ENCODE measurements at regions not wholly inside any gene's neighbourhood (a gene's known extent, or its start where the extent isn't known, plus 50 kb on each side); places are given as distances from the start of the nearest gene placed in this dataset.
A peak's percentile ranks its signal among the peaks of the same experiment; 100 is the strongest.

- DNase-seq = no peak
Observed at GRCh38 chr1:217311269-217311668, 319.6 kb downstream of the GPATCH2 start.

GRCh38 chr1:217281332-217281731 is 349.6 kb downstream of the GPATCH2 start:
- DNase-seq = no peak

DNA sequence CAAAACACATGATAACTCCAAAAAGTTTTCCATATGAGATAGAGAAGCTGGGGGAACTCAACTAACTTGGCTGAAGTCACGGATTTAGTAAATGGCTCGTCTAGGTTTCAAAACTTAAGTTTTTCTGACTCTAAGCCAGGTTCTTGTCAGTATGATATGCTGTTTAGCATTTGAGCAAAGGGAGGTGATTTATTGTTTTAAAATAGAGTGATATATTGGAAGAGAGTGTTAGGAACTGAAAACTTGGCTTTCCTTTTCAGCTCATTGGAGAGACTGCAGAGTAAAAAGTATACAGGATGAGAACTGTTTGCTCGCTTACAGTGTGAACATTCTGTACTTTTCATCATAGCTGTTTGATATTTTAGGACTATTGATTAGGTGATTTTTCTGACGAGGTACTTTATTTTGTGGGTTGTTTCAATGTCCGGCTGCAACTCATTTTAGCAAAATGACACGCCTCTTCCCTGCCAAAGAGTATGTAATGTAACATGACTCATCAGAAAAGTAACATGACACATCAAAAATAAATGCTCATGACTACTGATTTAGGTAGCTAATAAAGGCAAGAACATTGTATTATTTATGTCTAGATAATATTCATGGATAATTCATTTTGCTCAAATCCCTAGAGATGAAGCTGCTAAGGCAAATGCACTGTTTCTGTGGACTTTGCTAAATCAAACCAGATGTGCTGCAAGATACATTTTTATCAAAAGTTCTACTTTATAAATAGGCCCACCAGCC is 355.1 kb downstream of the GPATCH2 start:
- DNase-seq = no peak

GRCh38 chr1:217274927-217275654 is 355.8 kb downstream of the GPATCH2 start:
- DNase-seq = no peak

GRCh38 chr1:217274416-217274815 is 356.5 kb downstream of the GPATCH2 start:
- DNase-seq = no peak

- no peak for DNase-seq
Observed at GRCh38 chr1:217273866-217274265, 357.0 kb downstream of the GPATCH2 start.

DNA sequence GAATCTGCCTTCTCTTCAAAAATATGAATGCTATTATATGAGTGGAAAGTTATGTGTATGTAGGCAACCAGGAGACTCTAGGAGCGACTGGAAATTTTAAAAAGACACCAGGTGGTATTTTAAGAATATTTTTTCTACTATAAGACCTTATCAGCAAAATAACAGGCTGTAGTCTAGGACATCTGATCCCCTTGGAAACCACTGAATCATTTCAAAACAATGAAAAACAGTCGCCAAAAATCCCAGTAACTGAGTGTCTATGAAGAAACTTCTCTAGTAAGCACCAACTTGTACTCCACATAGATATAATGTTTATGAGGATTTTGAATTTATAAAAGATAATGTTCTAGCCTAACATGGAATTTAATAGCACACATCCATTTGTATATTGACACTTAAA is 358.5 kb downstream of the GPATCH2 start:
- no peak for DNase-seq

GRCh38 chr1:217270101-217270500 is 360.8 kb downstream of the GPATCH2 start:
- DNase-seq = no peak

DNA sequence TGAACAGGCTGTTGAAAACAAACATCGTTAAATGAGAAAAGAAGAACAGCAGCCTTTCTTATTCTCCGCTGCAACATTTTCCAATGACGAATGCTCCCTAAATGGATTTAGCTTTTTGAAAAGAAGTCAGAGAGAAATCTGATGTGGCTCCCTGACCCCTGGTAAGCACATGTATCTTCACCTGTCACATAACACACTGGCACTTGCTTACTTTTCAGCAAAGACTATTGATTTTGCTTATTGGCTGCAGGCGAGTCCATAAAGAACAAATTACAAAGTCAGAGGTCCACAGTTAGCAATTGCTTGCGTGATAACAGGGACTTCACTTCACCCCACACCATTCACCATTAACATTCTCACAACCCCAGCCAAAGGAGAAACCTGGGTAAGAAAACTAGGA is 362.8 kb downstream of the GPATCH2 start:
- DNase-seq = no peak

DNA sequence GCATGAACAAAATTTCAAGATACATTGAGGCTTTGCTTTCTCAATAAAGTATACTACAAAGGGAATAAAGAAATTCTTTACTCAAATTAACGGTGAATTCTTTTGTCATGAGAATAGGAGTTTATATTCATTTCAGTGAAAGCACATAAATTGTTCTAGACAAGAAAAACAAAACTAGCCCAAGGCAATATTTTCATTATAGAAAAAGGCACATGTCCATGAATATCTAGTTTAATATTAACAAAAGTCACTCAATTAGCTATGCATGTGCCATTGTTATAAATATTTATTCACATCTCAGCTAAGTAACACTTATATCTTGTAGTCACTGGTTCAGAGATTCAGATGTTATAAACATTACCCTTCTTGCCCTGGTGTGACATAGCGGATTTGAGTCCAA is 369.3 kb downstream of the GPATCH2 start:
- no peak for DNase-seq

DNA sequence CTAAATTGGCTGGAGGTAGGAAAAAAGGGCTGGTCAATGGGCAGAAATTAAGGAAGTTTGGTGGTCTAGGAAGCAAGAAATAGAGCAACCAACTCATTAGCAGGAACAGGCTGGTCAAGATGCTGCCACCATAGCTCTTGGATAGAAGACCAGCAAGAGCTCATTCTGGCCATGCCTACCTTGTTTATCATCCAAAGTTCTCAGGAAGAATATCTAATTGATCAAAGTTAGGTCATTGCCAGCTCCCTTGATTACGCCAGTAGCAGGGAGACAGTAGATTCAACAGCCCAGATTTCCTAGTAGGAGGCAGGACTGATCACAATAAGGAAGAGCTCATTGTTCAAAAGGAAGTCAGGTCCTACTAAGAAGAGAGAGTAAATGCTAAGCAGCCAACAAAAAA is 370.2 kb downstream of the GPATCH2 start:
- DNase-seq = no peak

- no peak for DNase-seq
Observed at GRCh38 chr1:217253985-217254384, 376.9 kb downstream of the GPATCH2 start.

DNA sequence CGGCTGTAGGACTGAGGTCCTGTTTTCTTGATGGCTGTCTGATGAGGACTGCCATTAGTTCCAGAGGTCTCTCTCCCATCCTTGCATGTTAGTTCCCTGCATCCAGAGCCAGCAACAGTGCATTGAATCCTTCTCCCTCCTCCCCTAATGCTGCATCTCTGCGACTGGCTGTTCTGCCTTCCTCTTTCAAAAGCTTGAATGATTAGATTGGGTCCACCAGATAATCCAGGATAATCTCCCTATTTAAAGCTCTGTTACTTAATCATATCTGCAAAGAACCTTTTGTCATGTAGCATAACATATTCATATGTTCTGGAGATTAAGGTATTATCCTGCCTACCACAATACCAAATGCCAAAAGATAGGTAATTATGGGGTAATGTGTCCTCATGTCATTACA is 377.5 kb downstream of the GPATCH2 start:
- DNase-seq = no peak

- no peak for DNase-seq
Observed at GRCh38 chr1:217251121-217251520, 379.8 kb downstream of the GPATCH2 start.

- DNase-seq = no peak
Observed at GRCh38 chr1:217249857-217250256, 381.0 kb downstream of the GPATCH2 start.

DNA sequence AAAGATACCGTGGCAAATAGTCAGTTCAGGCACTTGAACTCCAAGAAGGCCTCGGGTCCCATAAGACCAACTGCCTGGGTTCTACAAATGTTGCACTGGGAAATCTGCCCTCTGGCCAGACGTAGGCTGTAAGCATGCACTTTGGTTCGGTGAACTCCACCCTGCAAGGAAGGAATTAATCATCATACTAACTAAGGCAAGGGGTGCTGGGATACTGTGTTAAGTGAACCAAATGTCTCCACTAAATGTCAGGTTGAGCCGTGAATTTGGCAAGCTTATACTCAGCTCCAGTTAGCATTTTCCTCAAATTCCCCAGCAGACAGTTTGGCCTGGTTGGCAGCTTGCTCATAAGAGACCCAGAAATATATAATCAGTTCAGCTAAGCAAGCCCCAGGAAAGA is 385.9 kb downstream of the GPATCH2 start:
- DNase-seq = peak in 1 of 2 experiments; percentile 43

DNA sequence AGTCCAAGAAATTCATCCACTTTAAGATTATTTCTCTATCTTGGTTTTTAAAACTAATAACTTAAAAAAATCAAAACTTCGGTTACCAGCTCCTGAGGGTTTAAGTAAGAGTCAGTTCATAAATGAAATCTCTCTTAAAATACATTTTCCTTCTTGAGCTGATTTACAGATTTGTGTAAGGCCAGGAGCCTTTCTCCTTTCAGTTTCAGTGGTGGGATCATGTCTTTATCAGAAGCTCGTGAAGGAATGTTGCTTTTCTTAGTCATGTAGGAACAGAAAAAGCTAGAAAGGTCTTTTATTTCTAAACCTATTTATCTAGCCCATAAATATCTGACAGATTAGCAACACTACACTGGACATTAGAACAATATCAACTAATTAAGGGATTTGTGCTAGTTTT is 390.2 kb downstream of the GPATCH2 start:
- no peak for DNase-seq

GRCh38 chr1:217238945-217239344 is 391.9 kb downstream of the GPATCH2 start:
- DNase-seq = no peak

DNA sequence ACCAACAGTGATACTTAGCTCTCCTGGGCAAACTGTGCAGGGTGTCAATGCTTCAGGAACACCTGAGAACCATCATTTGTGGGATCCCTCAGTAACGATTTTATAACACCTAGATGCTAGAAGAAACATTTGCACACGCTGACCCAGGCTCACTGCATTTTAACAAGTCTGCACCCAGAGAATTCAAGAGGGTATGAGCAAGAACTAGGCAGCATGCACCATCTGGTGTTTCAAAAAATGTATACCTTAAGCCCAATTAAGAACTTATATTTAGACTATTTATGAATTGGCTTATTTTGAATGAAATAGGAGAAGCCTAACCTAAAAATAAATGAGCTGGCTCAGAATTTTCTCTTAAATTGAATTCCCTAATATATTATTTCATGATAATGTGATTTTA is 400.5 kb downstream of the GPATCH2 start:
- DNase-seq = no peak

DNA sequence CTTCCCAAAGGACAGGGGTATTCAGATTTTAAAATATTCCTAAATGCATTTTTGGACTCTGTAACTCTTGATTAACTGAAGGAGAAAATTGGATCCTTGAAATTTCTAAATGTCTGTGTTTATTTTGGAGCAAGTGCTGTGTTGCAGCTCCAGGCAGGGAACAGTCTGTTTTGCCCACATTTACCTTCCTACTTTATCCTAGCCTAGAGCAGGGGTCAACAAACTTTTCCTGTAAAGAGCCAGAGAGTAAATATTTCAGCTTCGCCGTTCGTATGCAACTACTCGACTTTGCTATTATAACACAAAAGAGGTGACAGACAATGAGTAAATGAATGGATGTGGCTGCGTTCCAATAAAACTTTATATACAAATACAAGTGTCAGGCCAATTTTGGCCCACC is 402.2 kb downstream of the GPATCH2 start:
- DNase-seq = no peak

- no peak for DNase-seq
Observed at GRCh38 chr1:217224201-217224600, 406.7 kb downstream of the GPATCH2 start.

DNA sequence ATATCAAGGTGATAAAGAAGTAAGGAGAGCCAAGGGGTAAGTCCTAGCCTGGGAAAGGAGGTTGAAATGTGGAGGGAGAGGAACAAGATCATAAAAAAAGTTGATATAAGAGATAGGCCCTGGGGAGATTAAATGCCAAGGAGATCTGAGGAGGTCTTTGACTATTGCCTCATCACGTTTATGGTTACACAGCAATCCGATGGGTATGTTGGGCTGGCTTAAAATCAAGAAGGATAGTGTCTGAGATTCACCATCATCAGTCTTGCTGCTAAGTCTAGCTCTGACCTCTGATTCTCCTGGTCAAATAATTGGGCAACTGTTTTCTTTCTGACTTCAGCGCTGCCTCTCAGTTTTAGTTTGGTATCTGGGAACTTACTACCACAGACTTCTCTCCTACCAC is 416.3 kb downstream of the GPATCH2 start:
- no peak for DNase-seq

DNA sequence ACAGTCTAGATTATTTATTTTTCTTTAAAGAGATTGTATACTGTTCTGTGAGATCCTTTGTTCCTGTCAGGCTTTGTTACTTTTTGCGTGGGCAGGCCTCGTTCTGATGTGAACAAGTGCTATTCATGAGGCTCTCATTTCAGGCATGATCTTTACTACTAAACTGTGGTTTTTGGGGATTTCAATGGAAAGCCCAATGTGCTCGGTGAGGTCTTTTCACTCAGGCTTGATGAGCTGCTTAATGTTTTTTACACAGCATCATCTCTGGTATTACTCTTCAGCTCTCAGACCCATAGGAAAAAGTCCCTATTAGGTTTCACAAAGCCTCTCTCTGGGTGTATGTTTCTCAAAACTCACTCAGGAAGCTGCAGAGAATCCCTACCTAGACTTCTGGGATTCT is 419.4 kb downstream of the GPATCH2 start:
- DNase-seq = no peak

DNA sequence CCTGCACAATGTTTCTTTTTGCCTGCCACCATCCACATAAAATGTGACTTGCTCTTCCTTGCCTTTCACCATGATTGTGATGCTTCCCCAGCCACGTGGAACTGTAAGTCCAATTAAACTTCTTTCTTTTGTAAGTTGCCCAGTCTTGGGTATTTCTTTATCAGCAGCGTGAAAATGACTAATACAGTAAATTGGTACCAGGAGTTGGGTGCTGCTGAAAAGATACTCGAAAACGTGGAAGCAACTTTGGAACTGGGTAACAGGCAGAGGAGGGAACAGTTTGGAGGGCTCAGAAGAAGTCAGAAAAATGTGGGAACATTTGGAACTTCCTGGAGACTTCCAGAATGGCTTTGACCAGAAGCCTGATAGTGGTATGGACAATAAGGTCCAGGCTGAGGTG is 425.3 kb downstream of the GPATCH2 start:
- DNase-seq = no peak

DNA sequence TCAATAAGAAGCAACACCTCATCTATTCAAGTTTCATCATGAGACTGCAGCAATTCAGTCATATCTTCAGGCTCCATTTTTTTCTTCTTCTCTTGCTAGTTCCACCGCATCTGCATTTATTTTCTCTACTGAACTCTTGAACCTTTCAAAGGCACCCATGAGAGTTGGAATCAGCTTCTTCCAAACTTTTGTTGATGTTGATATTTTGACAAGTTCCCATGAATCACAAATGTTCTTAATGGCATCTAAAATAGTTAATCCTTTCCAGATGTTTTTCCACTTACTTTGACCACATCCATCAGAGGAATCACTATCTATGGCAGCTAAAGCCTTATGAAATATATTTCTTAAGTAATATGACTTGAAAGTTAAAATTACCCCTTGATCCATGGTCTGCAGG is 434.3 kb downstream of the GPATCH2 start:
- DNase-seq = no peak
